Omental fat pad (tissue), 3 donors: ENCODE measurements at regions not wholly inside any gene's neighbourhood (a gene's known extent, or its start where the extent isn't known, plus 50 kb on each side); places are given as distances from the start of the nearest gene placed in this dataset.
"Not testable (repeated sequence)": the region's sequence is repeated elsewhere in the genome, so short reads cannot be mapped to it uniquely, and the experiment has no call there.

Experiments used
- ATAC-seq: fragments of 150-250 bp; one replicate; pipeline ENCODE4 v1.9.1; 2016; ENCODE audit warnings: mild to moderate bottlenecking, moderate library complexity; ENCODE audit not compliant: low FRiP score
- DNase-seq: peaks from one replicate; pipeline ENCODE4 v3.0.0-alpha.2; 2019; ENCODE audit warnings: low spot score
- TF ChIP-seq, protein P1 (sequence below), 3 donors: fragments of 450-650 bp; IDR thresholded peaks; one replicate each; pipeline ENCODE4 v1.5.1; 2016 to 2017; ENCODE audit warnings: antibody characterized with exemption in 3 of 3, mild to moderate bottlenecking in 3 of 3, moderate library complexity in 2 of 3

DNA sequence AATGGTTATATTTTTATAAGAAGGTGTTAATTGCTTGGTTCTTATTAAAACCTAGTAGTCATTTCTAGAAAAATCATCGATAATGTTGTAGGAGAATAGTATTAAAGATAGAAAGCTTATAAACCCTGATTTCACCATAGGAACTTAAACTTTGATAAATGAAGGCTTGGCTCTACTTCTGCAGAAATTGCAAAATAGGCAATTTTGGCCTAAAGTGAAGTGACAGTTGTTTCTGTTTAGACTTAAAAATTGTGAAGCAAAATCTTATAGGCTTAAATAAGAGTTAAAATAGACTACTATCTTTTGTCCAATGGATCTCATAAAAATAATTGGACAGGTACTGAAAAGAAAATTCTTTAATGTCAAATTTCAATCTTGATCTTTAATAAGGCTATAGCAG is 321.6 kb upstream of the FZD8 start:
- TF ChIP-seq, protein P1, sequence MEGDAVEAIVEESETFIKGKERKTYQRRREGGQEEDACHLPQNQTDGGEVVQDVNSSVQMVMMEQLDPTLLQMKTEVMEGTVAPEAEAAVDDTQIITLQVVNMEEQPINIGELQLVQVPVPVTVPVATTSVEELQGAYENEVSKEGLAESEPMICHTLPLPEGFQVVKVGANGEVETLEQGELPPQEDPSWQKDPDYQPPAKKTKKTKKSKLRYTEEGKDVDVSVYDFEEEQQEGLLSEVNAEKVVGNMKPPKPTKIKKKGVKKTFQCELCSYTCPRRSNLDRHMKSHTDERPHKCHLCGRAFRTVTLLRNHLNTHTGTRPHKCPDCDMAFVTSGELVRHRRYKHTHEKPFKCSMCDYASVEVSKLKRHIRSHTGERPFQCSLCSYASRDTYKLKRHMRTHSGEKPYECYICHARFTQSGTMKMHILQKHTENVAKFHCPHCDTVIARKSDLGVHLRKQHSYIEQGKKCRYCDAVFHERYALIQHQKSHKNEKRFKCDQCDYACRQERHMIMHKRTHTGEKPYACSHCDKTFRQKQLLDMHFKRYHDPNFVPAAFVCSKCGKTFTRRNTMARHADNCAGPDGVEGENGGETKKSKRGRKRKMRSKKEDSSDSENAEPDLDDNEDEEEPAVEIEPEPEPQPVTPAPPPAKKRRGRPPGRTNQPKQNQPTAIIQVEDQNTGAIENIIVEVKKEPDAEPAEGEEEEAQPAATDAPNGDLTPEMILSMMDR (IDR thresholded peaks at IDR 0.05), result no peak
- no peak for ATAC-seq
- no peak for DNase-seq

DNA sequence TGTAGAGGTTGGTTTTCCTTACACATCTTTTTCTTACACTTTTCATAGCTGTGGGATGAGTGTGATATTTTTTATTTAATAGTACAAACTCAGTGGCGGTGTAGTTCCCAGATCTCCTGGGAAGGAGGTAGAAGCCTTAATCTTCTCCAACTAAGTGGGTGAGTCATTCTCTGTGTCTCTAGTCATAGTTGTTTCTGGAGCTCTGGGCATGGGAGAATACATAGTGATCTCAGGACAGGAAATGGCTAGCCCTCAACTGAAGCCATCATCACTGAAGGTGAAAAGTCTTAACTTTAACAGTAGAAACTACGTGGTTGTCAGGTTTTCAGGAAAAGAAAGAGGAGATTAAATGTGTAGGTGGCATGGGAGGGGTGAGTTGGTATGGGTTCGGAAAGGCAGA is 319.4 kb upstream of the FZD8 start:
- TF ChIP-seq, protein P1 (IDR thresholded peaks at IDR 0.05), result no peak
- no peak for DNase-seq
- no peak for ATAC-seq

DNA sequence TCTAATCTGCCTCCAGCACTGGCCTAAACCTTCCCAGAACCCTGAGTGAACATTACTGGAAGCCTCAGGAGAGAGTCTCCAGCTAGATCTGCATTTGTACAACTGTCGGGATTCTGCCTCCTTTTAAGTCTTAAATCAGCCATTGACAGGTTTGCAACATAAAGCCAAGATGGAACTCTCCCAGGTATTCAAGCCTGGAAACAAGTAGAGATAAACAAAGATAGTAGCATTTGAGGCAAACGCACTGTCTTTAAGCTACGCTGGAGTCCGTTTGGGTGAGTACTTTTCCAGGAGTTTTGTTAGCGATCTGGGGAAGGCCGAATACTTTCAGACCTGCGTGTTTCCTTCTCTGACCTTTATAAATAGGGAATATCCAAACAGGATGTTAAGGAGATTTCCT is 317.2 kb upstream of the FZD8 start:
- ATAC-seq (peak; percentile 79), DNase-seq (no peak)
- TF ChIP-seq, protein P1 (IDR thresholded peaks at IDR 0.05), result no peak

DNA sequence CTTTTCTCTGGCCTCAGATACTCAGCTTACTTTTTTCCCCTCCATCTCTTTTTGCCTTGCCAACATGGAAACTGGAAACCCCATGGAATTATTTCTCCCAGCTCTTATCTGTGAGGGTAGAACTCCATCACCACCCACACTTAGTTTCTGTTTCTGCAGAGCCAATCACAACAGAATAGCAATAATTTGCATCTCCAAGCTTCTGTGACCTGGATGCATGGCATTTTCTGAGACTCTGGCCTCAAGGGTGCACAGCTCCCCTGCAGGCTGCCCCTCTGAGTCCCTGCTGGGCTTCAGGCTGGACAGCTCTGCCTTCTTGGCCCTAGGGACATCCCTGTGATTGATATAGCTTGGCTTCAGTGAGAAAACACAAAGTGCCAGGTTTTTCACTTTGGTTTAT is 316.5 kb upstream of the FZD8 start:
- not testable (repeated sequence) for ATAC-seq, DNase-seq

DNA sequence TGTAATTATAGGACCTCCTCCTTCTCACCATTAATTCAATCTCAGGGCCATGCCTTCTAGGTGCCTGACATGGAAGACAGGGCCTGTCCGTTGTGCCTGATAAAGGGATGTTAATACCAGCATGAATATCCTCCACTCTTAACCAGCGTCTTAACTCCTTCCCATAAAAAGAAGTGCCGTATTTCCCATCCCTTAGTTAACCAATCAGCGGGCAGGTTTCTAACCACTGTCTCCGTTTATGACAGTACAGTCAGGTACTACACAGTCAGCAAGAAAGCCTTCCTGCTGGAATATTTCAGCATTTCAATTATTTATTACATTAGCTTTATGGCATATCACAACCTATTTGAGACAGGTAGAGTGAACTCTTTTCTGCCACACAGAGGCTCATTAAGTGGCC is 308.6 kb upstream of the FZD8 start:
- no peak for ATAC-seq

DNA sequence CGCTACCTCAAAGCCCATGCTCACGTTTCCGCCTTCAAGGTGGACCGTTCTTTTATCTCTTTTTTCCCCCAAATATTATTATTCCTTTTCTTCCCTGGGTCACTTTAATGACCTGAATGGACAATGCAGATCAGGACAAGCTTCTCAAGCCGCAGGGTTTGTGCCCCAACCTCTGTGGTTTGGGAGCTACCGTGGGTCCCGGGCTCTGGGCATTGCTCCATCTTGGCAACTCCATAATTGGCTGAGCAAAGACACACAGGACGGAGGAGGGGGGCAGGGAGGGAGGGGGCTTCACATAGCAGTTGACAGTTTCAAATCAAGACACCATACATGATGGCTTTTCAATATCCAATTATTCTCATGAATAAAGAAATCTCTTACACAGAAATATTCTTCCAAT is 308.1 kb upstream of the FZD8 start:
- ATAC-seq, result no peak
- DNase-seq, result no peak
- TF ChIP-seq, protein P1 (IDR thresholded peaks at IDR 0.05), result no peak

More for the DNA sequence above, 308.6 kb upstream of the FZD8 start:
- no peak for DNase-seq
- TF ChIP-seq, protein P1 (IDR thresholded peaks at IDR 0.05), result no peak

DNA sequence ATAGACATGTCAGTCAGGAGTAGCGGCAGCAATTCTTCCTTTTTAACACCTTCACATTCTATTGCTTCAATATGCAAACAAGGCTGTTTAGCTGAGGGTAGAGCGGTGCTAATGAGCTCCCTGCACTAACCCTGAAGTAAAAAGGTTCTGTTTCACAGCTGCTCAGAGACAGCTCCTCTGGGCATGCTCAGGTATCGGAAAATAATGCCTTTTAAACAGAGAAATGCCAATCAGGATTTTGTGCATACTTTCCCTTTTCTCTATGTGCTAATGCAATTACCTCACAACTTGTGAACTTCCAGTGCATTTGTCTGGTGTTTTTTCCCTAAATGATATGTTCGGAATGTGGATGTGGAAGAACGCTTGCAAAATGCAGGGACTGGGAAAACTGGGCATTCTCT is 307.7 kb upstream of the FZD8 start:
- ATAC-seq (no peak), DNase-seq (no peak)
- TF ChIP-seq, protein P1 (IDR thresholded peaks at IDR 0.05), result no peak

DNA sequence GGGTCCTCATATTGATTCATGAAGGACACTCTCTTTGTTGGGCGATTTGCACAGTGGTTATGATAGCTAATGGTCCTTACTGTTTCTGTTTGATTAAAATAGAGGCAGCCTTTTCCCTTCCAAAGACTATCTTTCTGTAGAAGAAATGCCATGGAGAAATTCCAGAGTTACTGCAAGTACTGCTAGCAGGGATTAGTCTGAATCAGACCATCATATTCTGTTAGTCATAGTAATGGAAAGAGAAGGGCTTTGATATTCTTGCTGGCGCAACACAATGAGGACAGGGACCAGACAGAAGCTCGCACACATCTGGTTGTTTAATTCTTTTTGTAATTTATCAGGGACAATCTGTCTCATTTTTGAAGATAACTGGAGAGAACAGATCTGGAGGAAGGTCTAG is 304.5 kb upstream of the FZD8 start:
- ATAC-seq, result no peak
- TF ChIP-seq, protein P1 (IDR thresholded peaks at IDR 0.05), result no peak
- no peak for DNase-seq
